ENCODE measurements at regions not wholly inside any gene's neighbourhood (a gene's known extent, or its start where the extent isn't known, plus 50 kb on each side); places are given as distances from the start of the nearest gene placed in this dataset.

- TF ChIP-seq ZNF274 (IDR thresholded peaks at IDR 0.05; ENCODE audit: low read length) (no peak), ZNF274 (tag by site-specific recombination; IDR thresholded peaks at IDR 0.05; ENCODE audit: borderline replicate concordance) (no peak), ZNF521 (tag by site-specific recombination; IDR thresholded peaks at IDR 0.05) (no peak), CTCF (tag by site-specific recombination; IDR thresholded peaks at IDR 0.05) (no peak), ZNF777 (tag by site-specific recombination; IDR thresholded peaks at IDR 0.05; ENCODE audit: borderline replicate concordance) (no peak), ZNF121 (tag by site-specific recombination; IDR thresholded peaks at IDR 0.05) (no peak), YY1 (tag by site-specific recombination; IDR thresholded peaks at IDR 0.05) (no peak)
These were observed 91.0 kb downstream of the CPN2 start for GRCh38 chr3:194259982-194260766.
